GM23338 (cell line): ENCODE measurements at regions not wholly inside any gene's neighbourhood (a gene's known extent, or its start where the extent isn't known, plus 50 kb on each side); places are given as distances from the start of the nearest gene placed in this dataset.

Experiments
- ATAC-seq: fragments of 200-7000 bp; cut with Tn5 transposase; 3 replicates; pipeline ENCODE4 v1.9.1; 2020
- DNase-seq: peaks from one replicate; pipeline ENCODE4 v3.0.0-alpha.2; 2015; ENCODE audit warnings: low spot score
- H2AFZ ChIP-seq: fragments of 200-600 bp; sonication (generic); 2 replicates; pipeline ENCODE4 v1.8.0; 2016; ENCODE audit warnings: antibody characterized with exemption, mild to moderate bottlenecking, moderate library complexity
- H3F3A ChIP-seq: fragments of 200-600 bp; sonication (generic); replicated peaks from 2 replicates; pipeline ENCODE4 v1.8.0; 2017; ENCODE audit warnings: antibody characterized with exemption, mixed run types, low read depth
- H3K27ac ChIP-seq: fragments of 200-600 bp; sonication (generic); 2 replicates; pipeline ENCODE4 v1.6.1; 2016; ENCODE audit warnings: low read depth
- H3K27me3 ChIP-seq: fragments of 200-600 bp; sonication (generic); 2 replicates; pipeline ENCODE4 v1.8.0; 2016; ENCODE audit warnings: mild to moderate bottlenecking, mixed run types, moderate library complexity; ENCODE audit not compliant: insufficient read depth
- H3K36me3 ChIP-seq: fragments of 200-600 bp; sonication (generic); 2 replicates; pipeline ENCODE4 v1.8.0; 2016; ENCODE audit warnings: mild to moderate bottlenecking; ENCODE audit not compliant: insufficient read depth
- H3K4me1 ChIP-seq: fragments of 200-600 bp; sonication (generic); 2 replicates; pipeline ENCODE4 v1.8.0; 2016; ENCODE audit warnings: mild to moderate bottlenecking, moderate library complexity; ENCODE audit not compliant: insufficient read depth
- H3K4me2 ChIP-seq: fragments of 200-600 bp; sonication (generic); 2 replicates; pipeline ENCODE4 v1.7.1; 2017; ENCODE audit warnings: mixed run types
- H3K4me3 ChIP-seq: fragments of 200-600 bp; sonication (generic); 2 replicates; pipeline ENCODE4 v1.6.1; 2016; ENCODE audit warnings: mixed run types
- H3K79me2 ChIP-seq: fragments of 200-600 bp; sonication (generic); replicated peaks from 2 replicates; pipeline ENCODE4 v1.8.0; 2017; ENCODE audit warnings: mild to moderate bottlenecking; ENCODE audit not compliant: insufficient read depth
- H3K9me2 ChIP-seq: fragments of 200-600 bp; sonication (generic); 2 replicates; pipeline ENCODE4 v1.8.0; 2017; ENCODE audit not compliant: insufficient read depth
- H4K20me1 ChIP-seq: fragments of 200-600 bp; sonication (generic); replicated peaks from 2 replicates; pipeline ENCODE4 v1.8.0; 2017; ENCODE audit warnings: mild to moderate bottlenecking; ENCODE audit not compliant: insufficient read depth
- H3K27ac Mint-ChIP-seq: 2 replicates; pipeline ENCODE4 v1.8.0; 2020; ENCODE audit warnings: inconsistent platforms, mild to moderate bottlenecking, moderate library complexity, mixed read lengths
- H3K27me3 Mint-ChIP-seq: 3 replicates; pipeline ENCODE4 v1.8.0; 2022; ENCODE audit warnings: low read depth, mild to moderate bottlenecking, moderate library complexity, mixed read lengths, inconsistent platforms; ENCODE audit not compliant: insufficient read depth, poor library complexity
- H3K36me3 Mint-ChIP-seq: 3 replicates; pipeline ENCODE4 v1.8.0; 2021; ENCODE audit warnings: low read depth, mild to moderate bottlenecking, inconsistent platforms, moderate library complexity, mixed read lengths
- H3K4me1 Mint-ChIP-seq: 3 replicates; pipeline ENCODE4 v1.8.0; 2020; ENCODE audit warnings: mild to moderate bottlenecking, inconsistent platforms, mixed read lengths
- H3K4me3 Mint-ChIP-seq: 3 replicates; pipeline ENCODE4 v1.8.0; 2021; ENCODE audit warnings: moderate library complexity, mild to moderate bottlenecking, inconsistent platforms, mixed read lengths
- H3K9me3 Mint-ChIP-seq: 3 replicates; pipeline ENCODE4 v1.8.0; 2020; ENCODE audit warnings: moderate library complexity, mild to moderate bottlenecking, inconsistent platforms, mixed read lengths
- CTCF ChIP-seq, 2 experiments: fragments of 200-600 bp in 1 of 2; sonication (generic) in 1 of 2; conservative IDR thresholded peaks; 2 replicates each; pipeline versions ENCODE4 v1.5.1 to v1.6.1; 2016 to 2017; ENCODE audit warnings: antibody characterized with exemption in 2 of 2, low read depth in 2 of 2, mild to moderate bottlenecking in 2 of 2, moderate library complexity in 1 of 2
- ETS1 ChIP-seq: IDR thresholded peaks from 2 replicates; pipeline ENCODE4 v1.6.1; 2016; ENCODE audit warnings: antibody characterized with exemption
- EZH2 ChIP-seq: fragments of 200-600 bp; sonication (generic); IDR thresholded peaks from one replicate; pipeline ENCODE4 v1.8.0; 2017; ENCODE audit warnings: antibody characterized with exemption, mild to moderate bottlenecking, low read depth; ENCODE audit not compliant: unreplicated experiment
- JUNB ChIP-seq: IDR thresholded peaks from one replicate; pipeline ENCODE4 v1.6.1; 2016; ENCODE audit warnings: antibody characterized with exemption; ENCODE audit not compliant: unreplicated experiment
- NANOG ChIP-seq: IDR thresholded peaks from 2 replicates; pipeline ENCODE4 v1.6.1; 2016; ENCODE audit warnings: antibody characterized with exemption, borderline replicate concordance
- POLR2AphosphoS5 ChIP-seq: IDR thresholded peaks from 2 replicates; pipeline ENCODE4 v1.6.1; 2016; ENCODE audit warnings: antibody characterized with exemption, low read depth
- REST ChIP-seq: IDR thresholded peaks from one replicate; pipeline ENCODE4 v1.6.1; 2018; ENCODE audit warnings: antibody characterized with exemption; ENCODE audit not compliant: unreplicated experiment
- STAT1 ChIP-seq: IDR thresholded peaks from one replicate; pipeline ENCODE4 v1.6.1; 2016; ENCODE audit warnings: antibody characterized with exemption; ENCODE audit not compliant: unreplicated experiment
- ZNF331 ChIP-seq: fragments of 250-450 bp; sonication (Bioruptor Pico); IDR thresholded peaks from 2 replicates; pipeline ENCODE4 v1.5.0; 2020; ENCODE audit warnings: low read depth, mild to moderate bottlenecking, moderate library complexity
- ZNF462 ChIP-seq: fragments of 250-450 bp; sonication (Bioruptor Pico); IDR thresholded peaks from 2 replicates; pipeline ENCODE4 v1.5.0; 2020; ENCODE audit warnings: mild to moderate bottlenecking, moderate library complexity

GRCh38 chr6:54053881-54054391, 57.3 kb upstream of the MLIP start:
- no peak overlapping the region for H3K27ac ChIP-seq
- H4K20me1 ChIP-seq: no peaks in the 10 kb centered on the region
- Mint-ChIP-seq H3K9me3 (no peaks in the 10 kb centered on the region), H3K36me3 (no peaks in the 10 kb centered on the region), H3K27me3 (no peaks in the 10 kb centered on the region), H3K27ac (no peak overlapping the region), H3K4me1 (no peaks in the 10 kb centered on the region; the same call in 2 of the 3 replicates), H3K4me3 (no peak overlapping the region)
- H2AFZ ChIP-seq: no peak overlapping the region
- H3K4me3 ChIP-seq: no peak overlapping the region
- peak; percentile 17 for DNase-seq
- H3K36me3 ChIP-seq: no peaks in the 10 kb centered on the region
- no peaks in the 10 kb centered on the region for H3K79me2 ChIP-seq
- H3K4me1 ChIP-seq: no peaks in the 10 kb centered on the region
- no peak overlapping the region for H3K4me2 ChIP-seq
- no peaks in the 10 kb centered on the region for H3K27me3 ChIP-seq
- H3K9me2 ChIP-seq: no peaks in the 10 kb centered on the region
- peak; percentile 55; the same call in 2 of the 3 replicates for ATAC-seq
- TF ChIP-seq EZH2: no peak
- H3F3A ChIP-seq: no peaks in the 10 kb centered on the region

- Histone ChIP-seq H3K9me2 (no peaks in the 10 kb centered on the region), H2AFZ (no peak overlapping the region), H3F3A (no peaks in the 10 kb centered on the region), H3K36me3 (no peaks in the 10 kb centered on the region), H3K27me3 (no peaks in the 10 kb centered on the region), H4K20me1 (no peaks in the 10 kb centered on the region), H3K27ac (no peak overlapping the region), H3K4me3 (no peak overlapping the region), H3K4me2 (no peak overlapping the region), H3K4me1 (no peaks in the 10 kb centered on the region), H3K79me2 (no peaks in the 10 kb centered on the region)
- ATAC-seq (no peak), DNase-seq (no peak)
- no peaks in the 10 kb centered on the region for H3K27me3 Mint-ChIP-seq
- no peaks in the 10 kb centered on the region for H3K9me3 Mint-ChIP-seq
- no peaks in the 10 kb centered on the region for H3K36me3 Mint-ChIP-seq
- no peaks in the 10 kb centered on the region; the same call in 2 of the 3 replicates for H3K4me1 Mint-ChIP-seq
- TF ChIP-seq CTCF (conservative IDR thresholded peaks at IDR 0.05; ENCODE audit: low read depth in 2 of 2) (no peak), ZNF462 (CRISPR knock-in tag) (no peak), JUNB (no peak), POLR2AphosphoS5 (no peak), NANOG (no peak), ETS1 (no peak), STAT1 (no peak), ZNF331 (CRISPR knock-in tag) (no peak), REST (no peak)
- no peak overlapping the region for H3K27ac Mint-ChIP-seq
- no peak overlapping the region for H3K4me3 Mint-ChIP-seq
Observed at GRCh38 chr6:54056105-54056504, 55.1 kb upstream of the MLIP start.
